ENCODE measurements at regions not wholly inside any gene's neighbourhood (a gene's known extent, or its start where the extent isn't known, plus 50 kb on each side); places are given as distances from the start of the nearest gene placed in this dataset.

DNA sequence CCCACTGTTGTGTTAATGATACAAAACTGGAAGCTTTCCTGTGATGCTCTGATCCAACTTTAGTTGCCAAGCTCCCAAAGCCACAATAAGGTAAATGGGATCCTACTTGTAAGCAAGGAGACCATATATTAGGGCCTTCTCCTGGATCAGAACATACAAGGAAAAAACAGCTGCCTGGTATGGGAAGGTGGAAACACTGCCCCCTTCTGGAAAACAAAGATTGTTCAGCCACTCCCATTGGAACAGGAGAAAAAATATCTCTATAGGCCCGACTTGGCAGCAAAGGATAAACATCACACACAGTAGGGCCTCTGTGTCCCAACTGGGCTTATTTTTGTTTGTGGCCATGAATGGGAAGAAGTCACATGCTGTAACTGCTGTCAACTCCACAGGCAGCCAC, 166.5 kb downstream of the TBX22 start:
- TF ChIP-seq, protein P1, sequence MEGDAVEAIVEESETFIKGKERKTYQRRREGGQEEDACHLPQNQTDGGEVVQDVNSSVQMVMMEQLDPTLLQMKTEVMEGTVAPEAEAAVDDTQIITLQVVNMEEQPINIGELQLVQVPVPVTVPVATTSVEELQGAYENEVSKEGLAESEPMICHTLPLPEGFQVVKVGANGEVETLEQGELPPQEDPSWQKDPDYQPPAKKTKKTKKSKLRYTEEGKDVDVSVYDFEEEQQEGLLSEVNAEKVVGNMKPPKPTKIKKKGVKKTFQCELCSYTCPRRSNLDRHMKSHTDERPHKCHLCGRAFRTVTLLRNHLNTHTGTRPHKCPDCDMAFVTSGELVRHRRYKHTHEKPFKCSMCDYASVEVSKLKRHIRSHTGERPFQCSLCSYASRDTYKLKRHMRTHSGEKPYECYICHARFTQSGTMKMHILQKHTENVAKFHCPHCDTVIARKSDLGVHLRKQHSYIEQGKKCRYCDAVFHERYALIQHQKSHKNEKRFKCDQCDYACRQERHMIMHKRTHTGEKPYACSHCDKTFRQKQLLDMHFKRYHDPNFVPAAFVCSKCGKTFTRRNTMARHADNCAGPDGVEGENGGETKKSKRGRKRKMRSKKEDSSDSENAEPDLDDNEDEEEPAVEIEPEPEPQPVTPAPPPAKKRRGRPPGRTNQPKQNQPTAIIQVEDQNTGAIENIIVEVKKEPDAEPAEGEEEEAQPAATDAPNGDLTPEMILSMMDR (IDR thresholded peaks at IDR 0.05) = peak; percentile 58
- no peak for TF ChIP-seq ZFX (IDR thresholded peaks at IDR 0.05; ENCODE audit: borderline replicate concordance)

All from 22Rv1 (cell line).